ENCODE measurements at regions not wholly inside any gene's neighbourhood (a gene's known extent, or its start where the extent isn't known, plus 50 kb on each side); places are given as distances from the start of the nearest gene placed in this dataset.

GRCh38 chr20:60257671-60258070, 299.4 kb downstream of the CDH26 start:
- TF ChIP-seq CTCF (IDR thresholded peaks at IDR 0.05), result no peak
- ATAC-seq (ENCODE audit: low FRiP score), result no peak
- no peak for DNase-seq (ENCODE audit: low spot score)

- ATAC-seq (ENCODE audit: low FRiP score), result no peak
- no peak for DNase-seq (ENCODE audit: low spot score)
- TF ChIP-seq CTCF (IDR thresholded peaks at IDR 0.05), result no peak
These were observed 300.1 kb downstream of the CDH26 start for GRCh38 chr20:60258255-60258863.

- ATAC-seq (ENCODE audit: low FRiP score) (no peak), DNase-seq (ENCODE audit: low spot score) (no peak)
- no peak for TF ChIP-seq CTCF (IDR thresholded peaks at IDR 0.05)
These were observed 303.1 kb downstream of the CDH26 start for GRCh38 chr20:60261333-60261732.

GRCh38 chr20:60262967-60263603, 304.9 kb downstream of the CDH26 start:
- DNase-seq (ENCODE audit: low spot score), result no peak
- TF ChIP-seq CTCF (IDR thresholded peaks at IDR 0.05), result no peak

GRCh38 chr20:60263725-60264709, 305.8 kb downstream of the CDH26 start:
- no peak for DNase-seq (ENCODE audit: low spot score)
- ATAC-seq (ENCODE audit: low FRiP score), result no peak
- TF ChIP-seq CTCF (IDR thresholded peaks at IDR 0.05), result no peak

More at GRCh38 chr20:60262967-60263603, 304.9 kb downstream of the CDH26 start:
- ATAC-seq (ENCODE audit: low FRiP score), result no peak

GRCh38 chr20:60266177-60266823, 308.1 kb downstream of the CDH26 start:
- no peak for ATAC-seq (ENCODE audit: low FRiP score)
- DNase-seq (ENCODE audit: low spot score), result no peak

More at GRCh38 chr20:60266177-60266823, 308.1 kb downstream of the CDH26 start:
- TF ChIP-seq CTCF (IDR thresholded peaks at IDR 0.05), result no peak
